AG08395 (cell line): ENCODE measurements at regions not wholly inside any gene's neighbourhood (a gene's known extent, or its start where the extent isn't known, plus 50 kb on each side); places are given as distances from the start of the nearest gene placed in this dataset.

ENCODE experiments used
- DNase-seq: peaks from one replicate; pipeline ENCODE4 v3.0.0; 2012; ENCODE audit warnings: mixed read lengths, low spot score

GRCh38 chr9:129270205-129270604 lies 92.1 kb upstream of the IER5L start:
- DNase-seq: no peak

GRCh38 chr9:129267141-129267540 lies 89.1 kb upstream of the IER5L start:
- no peak for DNase-seq

- DNase-seq: no peak
Measured at GRCh38 chr9:129266536-129266935, 88.5 kb upstream of the IER5L start.

- no peak for DNase-seq
Measured at GRCh38 chr9:129264388-129264787, 86.3 kb upstream of the IER5L start.

- no peak for DNase-seq
Measured at GRCh38 chr9:129263836-129264235, 85.8 kb upstream of the IER5L start.

- no peak for DNase-seq
Measured at GRCh38 chr9:129262261-129262660, 84.2 kb upstream of the IER5L start.

GRCh38 chr9:129259375-129259774 lies 81.3 kb upstream of the IER5L start:
- no peak for DNase-seq

GRCh38 chr9:129258823-129259301 lies 80.8 kb upstream of the IER5L start:
- no peak for DNase-seq

GRCh38 chr9:129258124-129258822 lies 80.2 kb upstream of the IER5L start:
- DNase-seq: peak; percentile 98

GRCh38 chr9:129256959-129257713 lies 79.1 kb upstream of the IER5L start:
- DNase-seq: no peak

- no peak for DNase-seq
Measured at GRCh38 chr9:129254566-129255287, 76.7 kb upstream of the IER5L start.

- DNase-seq: no peak
Measured at GRCh38 chr9:129253803-129254381, 75.8 kb upstream of the IER5L start.

- DNase-seq: no peak
Measured at GRCh38 chr9:129252937-129253802, 75.1 kb upstream of the IER5L start.

GRCh38 chr9:129250786-129251185 lies 72.7 kb upstream of the IER5L start:
- no peak for DNase-seq

- no peak for DNase-seq
Measured at GRCh38 chr9:129247285-129248153, 69.5 kb upstream of the IER5L start.

GRCh38 chr9:129245276-129245675 lies 67.2 kb upstream of the IER5L start:
- no peak for DNase-seq

- DNase-seq: peak; percentile 43
Measured at GRCh38 chr9:129242971-129243561, 65.0 kb upstream of the IER5L start.

- no peak for DNase-seq
Measured at GRCh38 chr9:129242191-129242941, 64.3 kb upstream of the IER5L start.

- DNase-seq: no peak
Measured at GRCh38 chr9:129241725-129242124, 63.7 kb upstream of the IER5L start.
